ENCODE measurements at regions not wholly inside any gene's neighbourhood (a gene's known extent, or its start where the extent isn't known, plus 50 kb on each side); places are given as distances from the start of the nearest gene placed in this dataset.

DNA sequence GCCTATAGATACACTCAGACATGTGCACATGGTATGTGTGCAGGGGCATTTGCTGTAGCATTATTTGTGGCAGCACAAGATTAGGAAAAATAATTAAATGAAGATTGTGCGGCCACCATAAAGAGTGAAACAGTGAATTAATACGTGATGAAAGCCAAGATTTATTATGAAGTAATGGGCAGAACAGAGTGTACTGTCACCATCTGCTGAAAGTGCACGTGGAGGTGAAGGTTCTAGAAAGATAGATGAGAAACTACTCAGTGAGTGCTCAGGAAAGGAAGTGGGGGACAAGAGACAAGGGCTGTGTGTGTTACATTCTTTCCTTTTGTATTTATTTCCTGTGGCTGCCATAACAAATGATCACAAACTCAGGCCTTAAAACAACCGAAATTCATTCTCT is 246.1 kb upstream of the ATP10A start:
- no peak for TF ChIP-seq GATA2 (IDR thresholded peaks at IDR 0.05; ENCODE audit: low read depth, low read length)
- no peak for TF ChIP-seq GATA3 (IDR thresholded peaks at IDR 0.05; ENCODE audit: low read depth, low read length)

Data from SH-SY5Y (cell line).